Endothelial cell of umbilical vein (primary cell): ENCODE measurements at regions not wholly inside any gene's neighbourhood (a gene's known extent, or its start where the extent isn't known, plus 50 kb on each side); places are given as distances from the start of the nearest gene placed in this dataset.

Source experiments
- BruUV-seq: library from RNA; stranded (reverse); fragments of 400-500 nt; replicated peaks from 2 replicates; lab custom pipeline; 2021; lab: Mats Ljungman, UMichigan
- CTCF ChIA-PET: fragments of 300-600, 350-600 bp; sonication (Branson Sonifier 250); formaldehyde crosslinking; loops from one replicate; lab custom pipeline; 2021; ENCODE audit warnings: antibody characterized with exemption, inconsistent platforms; lab: Charles Lee
- POLR2A ChIA-PET: fragments of 300-600, 350-600 bp; sonication (Branson Sonifier 250); formaldehyde crosslinking; loops from one replicate; lab custom pipeline; 2021; ENCODE audit warnings: antibody characterized with exemption, inconsistent platforms; lab: Charles Lee
- DNase-seq: peaks from one replicate; pipeline ENCODE4 v3.0.0-alpha.2; 2011; ENCODE audit warnings: low read depth, low spot score
- FAIRE-seq: peaks from 2 replicates; lab custom pipeline; 2011; peaks lifted over from hg19 to GRCh38; lab: Jason Lieb, UNC
- H2AFZ ChIP-seq: 2 replicates; pipeline ENCODE4 v1.6.0; 2012; ENCODE audit warnings: low read depth, low read length, control low read depth, inconsistent platforms
- H3K27ac ChIP-seq: 2 replicates; pipeline ENCODE4 v1.5.1; 2011; ENCODE audit warnings: low read depth, mild to moderate bottlenecking, control low read depth, low read length, moderate library complexity; ENCODE audit not compliant: insufficient read depth
- H3K27me3 ChIP-seq, 2 experiments: 2 replicates each; pipeline versions ENCODE4 v1.6.0 to v1.6.1; 2011; ENCODE audit warnings: low read length in 2 of 2, mixed read lengths in 1 of 2; ENCODE audit not compliant: control insufficient read depth in 2 of 2, insufficient read depth in 2 of 2
- H3K36me3 ChIP-seq, 2 experiments: 2 replicates in 1 of 2; 3 replicates in 1 of 2; pipeline ENCODE4 v1.5.1; 2011; ENCODE audit warnings: low read length in 2 of 2, mild to moderate bottlenecking in 1 of 2, moderate library complexity in 1 of 2; ENCODE audit not compliant: control insufficient read depth in 2 of 2, insufficient read depth in 2 of 2; ENCODE audit errors: extremely low read depth in 1 of 2
- H3K4me1 ChIP-seq: 3 replicates; pipeline ENCODE4 v1.5.1; 2011; ENCODE audit warnings: mild to moderate bottlenecking, low read length; ENCODE audit not compliant: control insufficient read depth, insufficient read depth; ENCODE audit errors: extremely low read depth
- H3K4me2 ChIP-seq: 2 replicates; pipeline ENCODE4 v1.6.1; 2011; ENCODE audit warnings: low read length, control low read depth, mixed read lengths; ENCODE audit not compliant: insufficient read depth
- H3K4me3 ChIP-seq, 3 experiments: fragments of 200-600 bp in 1 of 3; sonication (generic), shearing (Covaris generic) in 1 of 3; replicated peaks in 1 of 3; 2 replicates each; pipeline ENCODE4 v1.5.1; 2011 to 2016; ENCODE audit warnings: control low read depth in 3 of 3, low read length in 3 of 3, mild to moderate bottlenecking in 2 of 3, inconsistent platforms in 1 of 3, low read depth in 1 of 3, moderate library complexity in 1 of 3; ENCODE audit not compliant: insufficient read depth in 1 of 3
- H3K79me2 ChIP-seq: 2 replicates; pipeline ENCODE4 v1.6.0; 2012; ENCODE audit warnings: low read length, inconsistent platforms; ENCODE audit not compliant: control insufficient read depth, insufficient read depth
- H3K9ac ChIP-seq: replicated peaks from 2 replicates; pipeline ENCODE3; 2011; ENCODE audit warnings: low read length, control low read depth; ENCODE audit not compliant: insufficient read depth; ENCODE audit errors: extremely low read depth
- H3K9me1 ChIP-seq: replicated peaks from 3 replicates; pipeline ENCODE4 v1.6.0; 2011; ENCODE audit warnings: mild to moderate bottlenecking, low read length; ENCODE audit not compliant: control insufficient read depth, insufficient read depth; ENCODE audit errors: extremely low read depth
- H3K9me3 ChIP-seq: replicated peaks from 2 replicates; pipeline ENCODE4 v1.5.1; 2012; ENCODE audit warnings: low read length, inconsistent platforms; ENCODE audit not compliant: control insufficient read depth, insufficient read depth
- H4K20me1 ChIP-seq: replicated peaks from 2 replicates; pipeline ENCODE3; 2011; ENCODE audit warnings: mild to moderate bottlenecking, low read length; ENCODE audit not compliant: control insufficient read depth, insufficient read depth; ENCODE audit errors: extremely low read depth
- CTCF ChIP-seq, 2 donors: IDR thresholded peaks; 1 replicate in 1 of 2; 2 replicates in 1 of 2; pipeline ENCODE4 v1.5.1; 2011; ENCODE audit warnings: low read length in 2 of 2, mild to moderate bottlenecking in 2 of 2, moderate library complexity in 2 of 2, control low read depth in 1 of 2, inconsistent platforms in 1 of 2, low read depth in 1 of 2; ENCODE audit not compliant: insufficient read depth in 1 of 2; ENCODE audit errors: extremely low read depth in 1 of 2
- EZH2 ChIP-seq: IDR thresholded peaks from 2 replicates; pipeline ENCODE4 v1.6.1; 2012; ENCODE audit warnings: borderline replicate concordance, low read depth, mild to moderate bottlenecking, moderate library complexity, low read length, inconsistent platforms; ENCODE audit not compliant: severe bottlenecking
- FOS ChIP-seq: IDR thresholded peaks from 2 replicates; pipeline ENCODE4 v1.6.1; 2011; ENCODE audit warnings: mild to moderate bottlenecking, low read length, moderate library complexity, borderline replicate concordance; ENCODE audit not compliant: insufficient read depth
- GATA2 ChIP-seq: IDR thresholded peaks from 2 replicates; pipeline ENCODE4 v1.7.0; 2011; ENCODE audit warnings: low read depth, mild to moderate bottlenecking, moderate library complexity, mixed read lengths, low read length; ENCODE audit not compliant: insufficient read length, insufficient read depth
- JUN ChIP-seq: IDR thresholded peaks from 2 replicates; pipeline ENCODE4 v1.6.1; 2011; ENCODE audit warnings: borderline replicate concordance, low read depth; ENCODE audit not compliant: insufficient read length, insufficient read depth
- MAX ChIP-seq: IDR thresholded peaks from 2 replicates; pipeline ENCODE4 v1.6.1; 2011; ENCODE audit not compliant: insufficient read depth, insufficient read length
- MYC ChIP-seq: IDR thresholded peaks from one replicate; pipeline ENCODE4 v1.6.1; 2011; ENCODE audit warnings: mild to moderate bottlenecking, low read depth, low read length
- POLR2A ChIP-seq: IDR thresholded peaks from 2 replicates; pipeline ENCODE4 v1.6.1; 2012; ENCODE audit warnings: low read depth, mild to moderate bottlenecking, control low read depth, low read length
- POLR2AphosphoS5 ChIP-seq: IDR thresholded peaks from 2 replicates; pipeline ENCODE4 v1.6.1; 2012; ENCODE audit warnings: low read depth, mild to moderate bottlenecking, control low read depth, low read length, moderate library complexity; ENCODE audit not compliant: insufficient read depth
- dilution Hi-C: fragments of 300-500 bp; cut with MboI; formaldehyde crosslinking; loops from one replicate; pipeline ENCODE4 v1.15.0; 2019; ENCODE audit warnings: low sequenced_read_pairs; ENCODE audit not compliant: extremely low pct_ligation_motif_present
- intact Hi-C: fragments of 100-400 bp; cut with micrococcal nuclease; formaldehyde crosslinking; loops from one replicate; pipeline ENCODE4 v1.10.0; 2022

- no peaks in the 10 kb centered on the region for H4K20me1 ChIP-seq
- H3K9me3 ChIP-seq, result no peaks in the 10 kb centered on the region
- H3K9me1 ChIP-seq, result no peaks in the 10 kb centered on the region
- H3K36me3 ChIP-seq, result no peaks in the 10 kb centered on the region
- TF ChIP-seq FOS (no peak), MAX (no peak), CTCF (IDR thresholded peaks at IDR 0.05; ENCODE audit: extremely low read depth in 1 of 2, insufficient read depth in 1 of 2, low read depth in 1 of 2, low read length in 2 of 2) (no peak), EZH2 (no peak), POLR2AphosphoS5 (no peak), MYC (no peak), JUN (no peak), GATA2 (no peak), POLR2A (no peak)
- intact Hi-C loops, result no loop called here
- no peak for FAIRE-seq
- no peak overlapping the region for H2AFZ ChIP-seq
- BruUV-seq, result no TSS peak
- dilution Hi-C loops, result no loop called here
- no peak overlapping the region for H3K9ac ChIP-seq
- no peaks in the 10 kb centered on the region for H3K27me3 ChIP-seq
- H3K4me1 ChIP-seq, result no peaks in the 10 kb centered on the region
- H3K79me2 ChIP-seq, result no peaks in the 10 kb centered on the region
- H3K4me2 ChIP-seq, result no peak overlapping the region
- POLR2A ChIA-PET, result no interaction called here
- no peak for DNase-seq
- CTCF ChIA-PET, result interaction anchor here (0.6 to 1.3 kb wide), 12 partner anchors 11 to 1128 kb away, joined by 3 to 19 read pairs (median 4); no protein-coding TSS in a partner anchor
- no peak overlapping the region for H3K4me3 ChIP-seq
- H3K27ac ChIP-seq, result no peak overlapping the region
These were observed 125.6 kb downstream of the BRD1 start for GRCh38 chr22:49702068-49702397.
